ENCODE measurements at regions not wholly inside any gene's neighbourhood (a gene's known extent, or its start where the extent isn't known, plus 50 kb on each side); places are given as distances from the start of the nearest gene placed in this dataset.

DNA sequence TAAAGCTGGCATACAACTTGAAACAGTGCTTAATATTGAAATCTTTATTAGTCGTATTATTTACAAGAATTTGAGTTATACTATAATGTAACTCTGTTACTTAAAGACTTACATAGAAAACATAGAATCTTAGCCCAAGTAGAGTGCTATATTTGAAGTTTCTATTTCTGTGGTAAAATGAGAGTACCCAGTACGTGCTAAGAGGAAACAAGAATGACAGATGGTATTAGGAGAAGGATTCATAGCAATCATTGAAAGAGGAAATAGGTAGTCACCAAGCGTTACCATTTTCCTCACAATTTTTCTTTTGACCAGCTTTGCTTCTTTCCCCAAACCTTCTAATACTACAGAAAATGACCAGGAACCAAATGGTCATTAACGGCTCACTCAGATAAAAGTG lies 412.1 kb upstream of the GRIA3 start:
- Histone ChIP-seq H3K4me1 (no peaks in the 10 kb centered on the region), H3K36me3 (no peaks in the 10 kb centered on the region), H3K9me3 (peaks cover 0 to 10% of the 10 kb centered on the region in 2 donors), H3K27ac (no peak overlapping the region), H3K4me3 (no peak overlapping the region), H3K27me3 (no peaks in the 10 kb centered on the region)
- no peak for TF ChIP-seq POLR2AphosphoS5 (IDR thresholded peaks at IDR 0.05)
- no peak for TF ChIP-seq POLR2A (IDR thresholded peaks at IDR 0.05)
- TF ChIP-seq, protein P1, sequence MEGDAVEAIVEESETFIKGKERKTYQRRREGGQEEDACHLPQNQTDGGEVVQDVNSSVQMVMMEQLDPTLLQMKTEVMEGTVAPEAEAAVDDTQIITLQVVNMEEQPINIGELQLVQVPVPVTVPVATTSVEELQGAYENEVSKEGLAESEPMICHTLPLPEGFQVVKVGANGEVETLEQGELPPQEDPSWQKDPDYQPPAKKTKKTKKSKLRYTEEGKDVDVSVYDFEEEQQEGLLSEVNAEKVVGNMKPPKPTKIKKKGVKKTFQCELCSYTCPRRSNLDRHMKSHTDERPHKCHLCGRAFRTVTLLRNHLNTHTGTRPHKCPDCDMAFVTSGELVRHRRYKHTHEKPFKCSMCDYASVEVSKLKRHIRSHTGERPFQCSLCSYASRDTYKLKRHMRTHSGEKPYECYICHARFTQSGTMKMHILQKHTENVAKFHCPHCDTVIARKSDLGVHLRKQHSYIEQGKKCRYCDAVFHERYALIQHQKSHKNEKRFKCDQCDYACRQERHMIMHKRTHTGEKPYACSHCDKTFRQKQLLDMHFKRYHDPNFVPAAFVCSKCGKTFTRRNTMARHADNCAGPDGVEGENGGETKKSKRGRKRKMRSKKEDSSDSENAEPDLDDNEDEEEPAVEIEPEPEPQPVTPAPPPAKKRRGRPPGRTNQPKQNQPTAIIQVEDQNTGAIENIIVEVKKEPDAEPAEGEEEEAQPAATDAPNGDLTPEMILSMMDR (IDR thresholded peaks at IDR 0.05): no peak
- intact Hi-C loops (cut with DNase I; ENCODE audit: low total_unique reads): no loop called here
- no peak for DNase-seq (ENCODE audit: low spot score in 2 of 2)

GRCh38 chrX:122777766-122778165 lies 406.3 kb upstream of the GRIA3 start:
- Histone ChIP-seq H3K4me3 (no peak overlapping the region), H3K36me3 (no peaks in the 10 kb centered on the region), H3K9me3 (peaks cover 0 to 10% of the 10 kb centered on the region in 2 donors), H3K27ac (no peak overlapping the region), H3K4me1 (no peaks in the 10 kb centered on the region), H3K27me3 (no peaks in the 10 kb centered on the region)
- intact Hi-C loops (cut with DNase I; ENCODE audit: low total_unique reads): no loop called here
- DNase-seq (ENCODE audit: low spot score in 2 of 2): no peak
- TF ChIP-seq POLR2AphosphoS5 (IDR thresholded peaks at IDR 0.05): no peak
- TF ChIP-seq, protein P1 (IDR thresholded peaks at IDR 0.05): no peak
- TF ChIP-seq POLR2A (IDR thresholded peaks at IDR 0.05): no peak

DNA sequence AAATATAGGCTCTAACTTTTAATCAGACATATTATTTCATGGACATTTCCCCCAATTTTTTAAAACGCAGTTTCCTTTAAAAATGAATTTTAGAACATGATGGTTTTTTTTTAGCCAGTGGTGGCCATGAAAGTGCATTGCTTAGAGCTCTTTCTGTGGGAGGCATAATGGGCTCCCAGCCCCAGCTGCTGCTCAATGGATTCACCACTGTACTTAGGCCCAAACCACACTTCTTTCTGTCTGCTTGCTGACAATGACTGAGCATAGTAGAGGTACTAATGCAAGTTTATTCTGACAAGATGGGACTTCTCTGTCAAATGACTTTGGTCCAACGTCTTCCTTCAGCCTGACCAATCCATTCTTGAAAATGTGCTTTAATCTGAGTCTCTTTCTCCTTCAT lies 400.2 kb upstream of the GRIA3 start:
- TF ChIP-seq, protein P1 (IDR thresholded peaks at IDR 0.05): no peak
- TF ChIP-seq POLR2AphosphoS5 (IDR thresholded peaks at IDR 0.05) (no peak), POLR2A (IDR thresholded peaks at IDR 0.05) (no peak)
- H3K4me1 ChIP-seq: no peaks in the 10 kb centered on the region
- DNase-seq (ENCODE audit: low spot score in 2 of 2): no peak
- intact Hi-C loops (cut with DNase I; ENCODE audit: low total_unique reads): no loop called here
- H3K9me3 ChIP-seq: peaks cover 0 to 13% of the 10 kb centered on the region in 2 donors
- H3K27ac ChIP-seq: no peak overlapping the region
- no peak overlapping the region for H3K4me3 ChIP-seq
- no peaks in the 10 kb centered on the region for H3K27me3 ChIP-seq
- H3K36me3 ChIP-seq: no peaks in the 10 kb centered on the region

DNA sequence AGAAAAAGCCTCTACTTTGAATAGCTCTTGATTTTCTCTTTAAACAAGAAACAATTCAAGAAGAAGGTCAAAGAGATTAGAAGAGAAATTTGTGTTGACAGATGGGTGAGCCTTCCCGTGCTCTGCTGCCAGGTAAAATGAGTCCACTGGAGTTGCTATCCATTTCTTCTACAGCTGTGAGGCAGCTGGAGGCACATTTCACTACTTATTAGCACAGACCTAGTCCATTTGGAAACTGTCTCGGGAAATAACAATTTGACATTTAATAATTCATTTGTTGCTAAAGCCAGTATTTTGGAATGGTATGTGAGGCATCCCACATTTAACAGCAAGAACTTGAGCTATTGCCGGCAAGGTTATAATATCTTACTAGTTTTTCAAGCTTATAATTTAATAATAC lies 396.8 kb upstream of the GRIA3 start:
- Histone ChIP-seq H3K27me3 (no peaks in the 10 kb centered on the region), H3K9me3 (peaks cover 0 to 13% of the 10 kb centered on the region in 2 donors), H3K27ac (no peak overlapping the region), H3K4me3 (no peak overlapping the region), H3K36me3 (no peaks in the 10 kb centered on the region), H3K4me1 (no peaks in the 10 kb centered on the region)
- intact Hi-C loops (cut with DNase I; ENCODE audit: low total_unique reads): no loop called here
- no peak for DNase-seq (ENCODE audit: low spot score in 2 of 2)
- TF ChIP-seq POLR2AphosphoS5 (IDR thresholded peaks at IDR 0.05): no peak
- no peak for TF ChIP-seq POLR2A (IDR thresholded peaks at IDR 0.05)
- TF ChIP-seq, protein P1 (IDR thresholded peaks at IDR 0.05): no peak

- peaks cover 0 to 13% of the 10 kb centered on the region in 2 donors for H3K9me3 ChIP-seq
- no peaks in the 10 kb centered on the region for H3K36me3 ChIP-seq
- DNase-seq (ENCODE audit: low spot score in 2 of 2): no peak
- no peak for TF ChIP-seq POLR2AphosphoS5 (IDR thresholded peaks at IDR 0.05)
- TF ChIP-seq, protein P1 (IDR thresholded peaks at IDR 0.05): no peak
- no peak overlapping the region for H3K4me3 ChIP-seq
- no peak overlapping the region for H3K27ac ChIP-seq
- H3K4me1 ChIP-seq: no peaks in the 10 kb centered on the region
- H3K27me3 ChIP-seq: no peaks in the 10 kb centered on the region
- intact Hi-C loops (cut with DNase I; ENCODE audit: low total_unique reads): no loop called here
Measured at GRCh38 chrX:122788216-122788615, 395.9 kb upstream of the GRIA3 start.
